H1 (cell line): ENCODE measurements at regions not wholly inside any gene's neighbourhood (a gene's known extent, or its start where the extent isn't known, plus 50 kb on each side); places are given as distances from the start of the nearest gene placed in this dataset.

Experiments used
- BRCA1 ChIP-seq: IDR thresholded peaks from 2 replicates; pipeline ENCODE4 v1.6.1; 2012; ENCODE audit warnings: low read depth, low read length, improper control_type of control experiment
- EP300 ChIP-seq, 2 experiments: IDR thresholded peaks; 1 replicate in 1 of 2; 2 replicates in 1 of 2; pipeline ENCODE4 v1.6.1; 2011 to 2012; ENCODE audit warnings: low read depth in 2 of 2, low read length in 2 of 2, mild to moderate bottlenecking in 2 of 2, borderline replicate concordance in 1 of 2, inconsistent platforms in 1 of 2, moderate library complexity in 1 of 2
- EZH2 ChIP-seq: fragments of 200-600 bp; sonication (generic); IDR thresholded peaks from 2 replicates; pipeline ENCODE4 v1.7.1; 2012; ENCODE audit warnings: low read depth, mild to moderate bottlenecking, moderate library complexity, low read length, inconsistent platforms; ENCODE audit not compliant: severe bottlenecking
- HDAC6 ChIP-seq: IDR thresholded peaks from one replicate; pipeline ENCODE4 v1.7.1; 2012; ENCODE audit warnings: low read depth, mild to moderate bottlenecking, inconsistent platforms, low read length, moderate library complexity
- KDM5A ChIP-seq: fragments of 200-600 bp; IDR thresholded peaks from 2 replicates; pipeline ENCODE4 v1.7.1; 2012; ENCODE audit warnings: mild to moderate bottlenecking, low read length, inconsistent platforms, mixed read lengths
- PHF8 ChIP-seq: fragments of 200-600 bp; sonication (generic); conservative IDR thresholded peaks from 2 replicates; pipeline ENCODE4 v1.7.1; 2012; ENCODE audit warnings: low read depth, mild to moderate bottlenecking, inconsistent platforms, low read length, moderate library complexity
- POLR2A ChIP-seq, 2 experiments: IDR thresholded peaks; 1 replicate in 1 of 2; 2 replicates in 1 of 2; pipeline ENCODE4 v1.6.1; 2011; ENCODE audit warnings: low read depth in 2 of 2, low read length in 2 of 2, mild to moderate bottlenecking in 2 of 2; ENCODE audit errors: control extremely low read depth in 1 of 2
- POLR2AphosphoS5 ChIP-seq: IDR thresholded peaks from 2 replicates; pipeline ENCODE4 v1.6.1; 2011; ENCODE audit warnings: low read depth, low read length
- RNF2 ChIP-seq: fragments of 200-900, 300-1000 bp; sonication (generic); IDR thresholded peaks from 2 replicates; pipeline ENCODE4 v1.7.1; 2016; ENCODE audit warnings: borderline replicate concordance, low read depth, mild to moderate bottlenecking, antibody characterized with exemption, low read length; ENCODE audit not compliant: poor library complexity, severe bottlenecking; ENCODE audit errors: missing control alignments
- YY1 ChIP-seq: IDR thresholded peaks from 2 replicates; pipeline ENCODE4 v1.6.1; 2011; ENCODE audit warnings: low read depth, mild to moderate bottlenecking, low read length
- ZNF274 ChIP-seq: IDR thresholded peaks from 2 replicates; pipeline ENCODE4 v1.7.0; 2012; ENCODE audit warnings: low read length, borderline replicate concordance; ENCODE audit errors: extremely low read depth
- TF ChIP-seq, protein P1 (sequence below), 3 experiments: IDR thresholded peaks; 1 replicate in 2 of 3; 2 replicates in 1 of 3; pipeline versions ENCODE4 v1.5.1 to v1.6.1; 2011; ENCODE audit warnings: low read length in 3 of 3, mild to moderate bottlenecking in 3 of 3, inconsistent platforms in 2 of 3, low read depth in 1 of 3, moderate library complexity in 1 of 3; ENCODE audit not compliant: insufficient read depth in 1 of 3; ENCODE audit errors: control extremely low read depth in 1 of 3
- TF ChIP-seq, protein P2 (sequence below): fragments of 300-600 bp; sonication (generic); IDR thresholded peaks from 2 replicates; pipeline ENCODE4 v1.7.1; 2012; ENCODE audit warnings: low read length, moderate library complexity, mild to moderate bottlenecking, inconsistent platforms; ENCODE audit not compliant: insufficient replicate concordance
- TF ChIP-seq, protein P3 (sequence below): IDR thresholded peaks from 2 replicates; pipeline ENCODE4 v1.6.1; 2012; ENCODE audit warnings: inconsistent platforms

DNA sequence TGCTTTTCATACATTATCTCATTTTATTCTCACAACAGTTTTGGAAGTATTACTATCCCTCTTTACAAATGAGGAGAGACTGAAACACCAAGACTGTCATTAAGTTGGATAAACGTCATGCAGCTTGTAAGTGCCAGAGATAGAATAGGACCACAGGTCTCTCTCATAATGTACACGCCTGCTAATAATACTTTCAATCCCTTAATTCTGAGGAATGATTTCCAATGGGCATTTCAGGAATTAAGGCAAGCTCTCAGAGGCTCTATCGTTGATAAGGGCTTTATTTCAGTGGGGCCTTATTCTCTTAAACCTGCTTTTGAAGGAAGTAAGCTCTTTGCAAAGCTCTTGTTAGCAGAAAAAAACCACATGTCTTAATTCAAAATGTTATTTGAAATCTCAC, 229.1 kb downstream of the NFKBIZ start:
- TF ChIP-seq, protein P1, sequence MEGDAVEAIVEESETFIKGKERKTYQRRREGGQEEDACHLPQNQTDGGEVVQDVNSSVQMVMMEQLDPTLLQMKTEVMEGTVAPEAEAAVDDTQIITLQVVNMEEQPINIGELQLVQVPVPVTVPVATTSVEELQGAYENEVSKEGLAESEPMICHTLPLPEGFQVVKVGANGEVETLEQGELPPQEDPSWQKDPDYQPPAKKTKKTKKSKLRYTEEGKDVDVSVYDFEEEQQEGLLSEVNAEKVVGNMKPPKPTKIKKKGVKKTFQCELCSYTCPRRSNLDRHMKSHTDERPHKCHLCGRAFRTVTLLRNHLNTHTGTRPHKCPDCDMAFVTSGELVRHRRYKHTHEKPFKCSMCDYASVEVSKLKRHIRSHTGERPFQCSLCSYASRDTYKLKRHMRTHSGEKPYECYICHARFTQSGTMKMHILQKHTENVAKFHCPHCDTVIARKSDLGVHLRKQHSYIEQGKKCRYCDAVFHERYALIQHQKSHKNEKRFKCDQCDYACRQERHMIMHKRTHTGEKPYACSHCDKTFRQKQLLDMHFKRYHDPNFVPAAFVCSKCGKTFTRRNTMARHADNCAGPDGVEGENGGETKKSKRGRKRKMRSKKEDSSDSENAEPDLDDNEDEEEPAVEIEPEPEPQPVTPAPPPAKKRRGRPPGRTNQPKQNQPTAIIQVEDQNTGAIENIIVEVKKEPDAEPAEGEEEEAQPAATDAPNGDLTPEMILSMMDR (IDR thresholded peaks at IDR 0.05; ENCODE audit: control extremely low read depth in 1 of 3, insufficient read depth in 1 of 3, low read depth in 1 of 3, low read length in 3 of 3): no peak
- TF ChIP-seq POLR2A (IDR thresholded peaks at IDR 0.05; ENCODE audit: control extremely low read depth in 1 of 2, low read depth in 2 of 2, low read length in 2 of 2): no peak
- TF ChIP-seq POLR2AphosphoS5: no peak
- TF ChIP-seq, protein P2, sequence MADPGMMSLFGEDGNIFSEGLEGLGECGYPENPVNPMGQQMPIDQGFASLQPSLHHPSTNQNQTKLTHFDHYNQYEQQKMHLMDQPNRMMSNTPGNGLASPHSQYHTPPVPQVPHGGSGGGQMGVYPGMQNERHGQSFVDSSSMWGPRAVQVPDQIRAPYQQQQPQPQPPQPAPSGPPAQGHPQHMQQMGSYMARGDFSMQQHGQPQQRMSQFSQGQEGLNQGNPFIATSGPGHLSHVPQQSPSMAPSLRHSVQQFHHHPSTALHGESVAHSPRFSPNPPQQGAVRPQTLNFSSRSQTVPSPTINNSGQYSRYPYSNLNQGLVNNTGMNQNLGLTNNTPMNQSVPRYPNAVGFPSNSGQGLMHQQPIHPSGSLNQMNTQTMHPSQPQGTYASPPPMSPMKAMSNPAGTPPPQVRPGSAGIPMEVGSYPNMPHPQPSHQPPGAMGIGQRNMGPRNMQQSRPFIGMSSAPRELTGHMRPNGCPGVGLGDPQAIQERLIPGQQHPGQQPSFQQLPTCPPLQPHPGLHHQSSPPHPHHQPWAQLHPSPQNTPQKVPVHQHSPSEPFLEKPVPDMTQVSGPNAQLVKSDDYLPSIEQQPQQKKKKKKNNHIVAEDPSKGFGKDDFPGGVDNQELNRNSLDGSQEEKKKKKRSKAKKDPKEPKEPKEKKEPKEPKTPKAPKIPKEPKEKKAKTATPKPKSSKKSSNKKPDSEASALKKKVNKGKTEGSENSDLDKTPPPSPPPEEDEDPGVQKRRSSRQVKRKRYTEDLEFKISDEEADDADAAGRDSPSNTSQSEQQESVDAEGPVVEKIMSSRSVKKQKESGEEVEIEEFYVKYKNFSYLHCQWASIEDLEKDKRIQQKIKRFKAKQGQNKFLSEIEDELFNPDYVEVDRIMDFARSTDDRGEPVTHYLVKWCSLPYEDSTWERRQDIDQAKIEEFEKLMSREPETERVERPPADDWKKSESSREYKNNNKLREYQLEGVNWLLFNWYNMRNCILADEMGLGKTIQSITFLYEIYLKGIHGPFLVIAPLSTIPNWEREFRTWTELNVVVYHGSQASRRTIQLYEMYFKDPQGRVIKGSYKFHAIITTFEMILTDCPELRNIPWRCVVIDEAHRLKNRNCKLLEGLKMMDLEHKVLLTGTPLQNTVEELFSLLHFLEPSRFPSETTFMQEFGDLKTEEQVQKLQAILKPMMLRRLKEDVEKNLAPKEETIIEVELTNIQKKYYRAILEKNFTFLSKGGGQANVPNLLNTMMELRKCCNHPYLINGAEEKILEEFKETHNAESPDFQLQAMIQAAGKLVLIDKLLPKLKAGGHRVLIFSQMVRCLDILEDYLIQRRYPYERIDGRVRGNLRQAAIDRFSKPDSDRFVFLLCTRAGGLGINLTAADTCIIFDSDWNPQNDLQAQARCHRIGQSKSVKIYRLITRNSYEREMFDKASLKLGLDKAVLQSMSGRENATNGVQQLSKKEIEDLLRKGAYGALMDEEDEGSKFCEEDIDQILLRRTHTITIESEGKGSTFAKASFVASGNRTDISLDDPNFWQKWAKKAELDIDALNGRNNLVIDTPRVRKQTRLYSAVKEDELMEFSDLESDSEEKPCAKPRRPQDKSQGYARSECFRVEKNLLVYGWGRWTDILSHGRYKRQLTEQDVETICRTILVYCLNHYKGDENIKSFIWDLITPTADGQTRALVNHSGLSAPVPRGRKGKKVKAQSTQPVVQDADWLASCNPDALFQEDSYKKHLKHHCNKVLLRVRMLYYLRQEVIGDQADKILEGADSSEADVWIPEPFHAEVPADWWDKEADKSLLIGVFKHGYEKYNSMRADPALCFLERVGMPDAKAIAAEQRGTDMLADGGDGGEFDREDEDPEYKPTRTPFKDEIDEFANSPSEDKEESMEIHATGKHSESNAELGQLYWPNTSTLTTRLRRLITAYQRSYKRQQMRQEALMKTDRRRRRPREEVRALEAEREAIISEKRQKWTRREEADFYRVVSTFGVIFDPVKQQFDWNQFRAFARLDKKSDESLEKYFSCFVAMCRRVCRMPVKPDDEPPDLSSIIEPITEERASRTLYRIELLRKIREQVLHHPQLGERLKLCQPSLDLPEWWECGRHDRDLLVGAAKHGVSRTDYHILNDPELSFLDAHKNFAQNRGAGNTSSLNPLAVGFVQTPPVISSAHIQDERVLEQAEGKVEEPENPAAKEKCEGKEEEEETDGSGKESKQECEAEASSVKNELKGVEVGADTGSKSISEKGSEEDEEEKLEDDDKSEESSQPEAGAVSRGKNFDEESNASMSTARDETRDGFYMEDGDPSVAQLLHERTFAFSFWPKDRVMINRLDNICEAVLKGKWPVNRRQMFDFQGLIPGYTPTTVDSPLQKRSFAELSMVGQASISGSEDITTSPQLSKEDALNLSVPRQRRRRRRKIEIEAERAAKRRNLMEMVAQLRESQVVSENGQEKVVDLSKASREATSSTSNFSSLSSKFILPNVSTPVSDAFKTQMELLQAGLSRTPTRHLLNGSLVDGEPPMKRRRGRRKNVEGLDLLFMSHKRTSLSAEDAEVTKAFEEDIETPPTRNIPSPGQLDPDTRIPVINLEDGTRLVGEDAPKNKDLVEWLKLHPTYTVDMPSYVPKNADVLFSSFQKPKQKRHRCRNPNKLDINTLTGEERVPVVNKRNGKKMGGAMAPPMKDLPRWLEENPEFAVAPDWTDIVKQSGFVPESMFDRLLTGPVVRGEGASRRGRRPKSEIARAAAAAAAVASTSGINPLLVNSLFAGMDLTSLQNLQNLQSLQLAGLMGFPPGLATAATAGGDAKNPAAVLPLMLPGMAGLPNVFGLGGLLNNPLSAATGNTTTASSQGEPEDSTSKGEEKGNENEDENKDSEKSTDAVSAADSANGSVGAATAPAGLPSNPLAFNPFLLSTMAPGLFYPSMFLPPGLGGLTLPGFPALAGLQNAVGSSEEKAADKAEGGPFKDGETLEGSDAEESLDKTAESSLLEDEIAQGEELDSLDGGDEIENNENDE: no peak
- no peak for TF ChIP-seq PHF8
- no peak for TF ChIP-seq HDAC6
- TF ChIP-seq KDM5A: no peak
- no peak for TF ChIP-seq EP300 (IDR thresholded peaks at IDR 0.05; ENCODE audit: borderline replicate concordance in 1 of 2, low read depth in 2 of 2, low read length in 2 of 2)
- TF ChIP-seq BRCA1: no peak
- no peak for TF ChIP-seq YY1
- no peak for TF ChIP-seq RNF2
- no peak for TF ChIP-seq ZNF274
- TF ChIP-seq EZH2: no peak
- TF ChIP-seq, protein P3, sequence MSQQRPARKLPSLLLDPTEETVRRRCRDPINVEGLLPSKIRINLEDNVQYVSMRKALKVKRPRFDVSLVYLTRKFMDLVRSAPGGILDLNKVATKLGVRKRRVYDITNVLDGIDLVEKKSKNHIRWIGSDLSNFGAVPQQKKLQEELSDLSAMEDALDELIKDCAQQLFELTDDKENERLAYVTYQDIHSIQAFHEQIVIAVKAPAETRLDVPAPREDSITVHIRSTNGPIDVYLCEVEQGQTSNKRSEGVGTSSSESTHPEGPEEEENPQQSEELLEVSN: no peak
